Panc1 (cell line): ENCODE measurements at regions not wholly inside any gene's neighbourhood (a gene's known extent, or its start where the extent isn't known, plus 50 kb on each side); places are given as distances from the start of the nearest gene placed in this dataset.

Experiments used
- SIN3A ChIP-seq: IDR thresholded peaks from 2 replicates; pipeline ENCODE4 v1.6.1; 2012; ENCODE audit warnings: low read depth, mild to moderate bottlenecking, low read length, moderate library complexity, borderline replicate concordance; ENCODE audit not compliant: insufficient read depth
- TCF7L2 ChIP-seq: IDR thresholded peaks from 2 replicates; pipeline ENCODE4 v1.6.1; 2011; ENCODE audit warnings: mild to moderate bottlenecking, low read depth, low read length, inconsistent platforms
- TF ChIP-seq, protein P1 (sequence below): fragments of 450-650 bp; IDR thresholded peaks from 2 replicates; pipeline ENCODE4 v1.5.1; 2017; ENCODE audit warnings: mild to moderate bottlenecking

DNA sequence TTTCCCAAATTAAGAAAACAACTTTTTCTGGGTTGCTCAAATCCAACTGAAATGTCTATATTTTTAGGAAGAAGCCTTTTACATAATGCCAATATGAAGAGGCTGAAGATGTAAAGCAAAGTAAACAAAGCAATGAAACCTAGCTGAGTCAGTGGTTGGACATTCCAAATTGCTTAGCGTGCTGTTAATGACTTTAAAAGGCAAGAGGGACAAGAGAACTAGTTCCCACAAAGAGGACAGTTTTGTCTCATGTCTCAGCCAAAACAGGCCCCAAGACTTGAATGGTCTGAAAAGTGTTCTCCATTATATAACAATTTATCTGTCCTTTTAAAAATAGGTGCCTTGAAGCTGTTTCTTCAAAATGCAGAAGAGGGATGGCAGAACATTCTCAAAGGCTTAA lies 407.0 kb downstream of the ENC1 start:
- TF ChIP-seq, protein P1, sequence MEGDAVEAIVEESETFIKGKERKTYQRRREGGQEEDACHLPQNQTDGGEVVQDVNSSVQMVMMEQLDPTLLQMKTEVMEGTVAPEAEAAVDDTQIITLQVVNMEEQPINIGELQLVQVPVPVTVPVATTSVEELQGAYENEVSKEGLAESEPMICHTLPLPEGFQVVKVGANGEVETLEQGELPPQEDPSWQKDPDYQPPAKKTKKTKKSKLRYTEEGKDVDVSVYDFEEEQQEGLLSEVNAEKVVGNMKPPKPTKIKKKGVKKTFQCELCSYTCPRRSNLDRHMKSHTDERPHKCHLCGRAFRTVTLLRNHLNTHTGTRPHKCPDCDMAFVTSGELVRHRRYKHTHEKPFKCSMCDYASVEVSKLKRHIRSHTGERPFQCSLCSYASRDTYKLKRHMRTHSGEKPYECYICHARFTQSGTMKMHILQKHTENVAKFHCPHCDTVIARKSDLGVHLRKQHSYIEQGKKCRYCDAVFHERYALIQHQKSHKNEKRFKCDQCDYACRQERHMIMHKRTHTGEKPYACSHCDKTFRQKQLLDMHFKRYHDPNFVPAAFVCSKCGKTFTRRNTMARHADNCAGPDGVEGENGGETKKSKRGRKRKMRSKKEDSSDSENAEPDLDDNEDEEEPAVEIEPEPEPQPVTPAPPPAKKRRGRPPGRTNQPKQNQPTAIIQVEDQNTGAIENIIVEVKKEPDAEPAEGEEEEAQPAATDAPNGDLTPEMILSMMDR = no peak
- no peak for TF ChIP-seq SIN3A
- TF ChIP-seq TCF7L2 = no peak
